HEK293 (cell line): ENCODE measurements at regions not wholly inside any gene's neighbourhood (a gene's known extent, or its start where the extent isn't known, plus 50 kb on each side); places are given as distances from the start of the nearest gene placed in this dataset.

Experiments
- CTCF ChIA-PET: fragments of 350-600 bp; formaldehyde crosslinking; extraction: SDS; loops from one replicate; lab custom pipeline; 2021; ENCODE audit warnings: antibody characterized with exemption; lab: Yijun Ruan, JAX
- POLR2A ChIA-PET: fragments of 300-600 bp; formaldehyde crosslinking; extraction: SDS; loops from one replicate; lab custom pipeline; 2020; ENCODE audit warnings: antibody characterized with exemption, inconsistent platforms; lab: Yijun Ruan, JAX
- H3K27ac ChIP-seq: fragments of 200-500 bp; sonication (Bioruptor generic); 2 replicates; pipeline ENCODE4 v1.5.1; 2014; ENCODE audit warnings: low read depth, low read length, control low read depth, inconsistent platforms; ENCODE audit errors: extremely low read depth
- H3K36me3 ChIP-seq, 2 experiments: fragments of 200-500 bp in 1 of 2; sonication (Bioruptor generic) in 1 of 2; 1 replicate in 1 of 2; 2 replicates in 1 of 2; pipeline ENCODE4 v1.5.1; 2014 to 2017; ENCODE audit warnings: inconsistent platforms in 2 of 2, low read length in 2 of 2; ENCODE audit not compliant: control insufficient read depth in 2 of 2, insufficient read depth in 1 of 2
- H3K4me1 ChIP-seq: fragments of 200-500 bp; sonication (Bioruptor generic); 2 replicates; pipeline ENCODE4 v1.5.1; 2014; ENCODE audit warnings: mild to moderate bottlenecking, low read length, inconsistent platforms; ENCODE audit not compliant: control insufficient read depth, insufficient read depth
- H3K4me3 ChIP-seq: 2 replicates; pipeline ENCODE4 v1.5.1; 2011; ENCODE audit warnings: low read depth, mild to moderate bottlenecking, control low read depth, low read length, moderate library complexity
- H3K9me3 ChIP-seq: fragments of 200-500 bp; sonication (Bioruptor generic); 2 replicates; pipeline ENCODE4 v1.5.1; 2014; ENCODE audit warnings: low read depth, low read length, inconsistent platforms; ENCODE audit not compliant: control insufficient read depth, insufficient read depth
- BCL11A ChIP-seq: fragments of 450-650 bp; formaldehyde crosslinking; IDR thresholded peaks from 2 replicates; pipeline ENCODE4 v1.5.1; 2016; ENCODE audit warnings: low read depth, missing biosample characterization, missing genetic modification characterization
- HOXA7 ChIP-seq: sonication (generic); formaldehyde crosslinking; IDR thresholded peaks from 2 replicates; pipeline ENCODE4 v1.8.1; 2022; ENCODE audit warnings: missing genetic modification reagents, borderline replicate concordance
- PRDM10 ChIP-seq: fragments of 450-650 bp; formaldehyde crosslinking; IDR thresholded peaks from 2 replicates; pipeline ENCODE4 v1.5.1; 2016; ENCODE audit warnings: missing biosample characterization, missing genetic modification characterization
- SP2 ChIP-seq: fragments of 450-650 bp; formaldehyde crosslinking; IDR thresholded peaks from 2 replicates; pipeline ENCODE4 v1.5.1; 2016; ENCODE audit warnings: missing biosample characterization, missing genetic modification characterization
- ZBTB20 ChIP-seq: fragments of 450-650 bp; formaldehyde crosslinking; IDR thresholded peaks from 2 replicates; pipeline ENCODE4 v1.5.1; 2016; ENCODE audit warnings: missing biosample characterization, missing genetic modification characterization
- ZBTB6 ChIP-seq: fragments of 450-650 bp; formaldehyde crosslinking; IDR thresholded peaks from 2 replicates; pipeline ENCODE4 v1.5.1; 2017; ENCODE audit warnings: missing biosample characterization, missing genetic modification characterization
- ZBTB7A ChIP-seq: fragments of 450-650 bp; formaldehyde crosslinking; IDR thresholded peaks from 2 replicates; pipeline ENCODE4 v1.5.1; 2016; ENCODE audit warnings: low read depth, missing biosample characterization, missing genetic modification characterization
- ZFP69B ChIP-seq: fragments of 450-650 bp; formaldehyde crosslinking; IDR thresholded peaks from 2 replicates; pipeline ENCODE4 v1.5.1; 2016; ENCODE audit warnings: missing biosample characterization, missing genetic modification characterization
- ZIC2 ChIP-seq: fragments of 450-650 bp; formaldehyde crosslinking; IDR thresholded peaks from 2 replicates; pipeline ENCODE4 v1.5.1; 2016; ENCODE audit warnings: missing biosample characterization, missing genetic modification characterization
- ZNF112 ChIP-seq: fragments of 450-650 bp; formaldehyde crosslinking; IDR thresholded peaks from 2 replicates; pipeline ENCODE4 v1.5.0; 2017; ENCODE audit warnings: missing biosample characterization, missing genetic modification characterization
- ZNF155 ChIP-seq: fragments of 450-650 bp; formaldehyde crosslinking; IDR thresholded peaks from 2 replicates; pipeline ENCODE4 v1.5.1; 2016; ENCODE audit warnings: missing biosample characterization, missing genetic modification characterization
- ZNF18 ChIP-seq: fragments of 450-650 bp; formaldehyde crosslinking; IDR thresholded peaks from 2 replicates; pipeline ENCODE4 v1.5.1; 2016; ENCODE audit warnings: missing biosample characterization, missing genetic modification characterization
- ZNF202 ChIP-seq: fragments of 450-650 bp; formaldehyde crosslinking; IDR thresholded peaks from 2 replicates; pipeline ENCODE4 v1.5.1; 2016; ENCODE audit warnings: missing biosample characterization, missing genetic modification characterization, borderline replicate concordance
- ZNF274 ChIP-seq, 2 experiments: fragments of 200-500 bp in 1 of 2; fragments of 450-650 bp in 1 of 2; sonication (Bioruptor generic) in 1 of 2; formaldehyde crosslinking in 1 of 2; IDR thresholded peaks; 2 replicates each; pipeline versions ENCODE4 v1.5.1 to v1.6.1; 2014 to 2016; ENCODE audit warnings: borderline replicate concordance in 1 of 2, inconsistent platforms in 1 of 2, low read length in 1 of 2, missing biosample characterization in 1 of 2, missing genetic modification characterization in 1 of 2
- ZNF311 ChIP-seq: fragments of 450-650 bp; formaldehyde crosslinking; IDR thresholded peaks from 2 replicates; pipeline ENCODE4 v1.5.1; 2017; ENCODE audit warnings: missing biosample characterization, missing genetic modification characterization, borderline replicate concordance
- ZNF404 ChIP-seq: fragments of 450-650 bp; formaldehyde crosslinking; IDR thresholded peaks from 2 replicates; pipeline ENCODE4 v1.5.1; 2017; ENCODE audit warnings: missing biosample characterization, missing genetic modification characterization
- ZNF449 ChIP-seq: fragments of 450-650 bp; formaldehyde crosslinking; IDR thresholded peaks from 2 replicates; pipeline ENCODE4 v1.5.1; 2017; ENCODE audit warnings: missing biosample characterization, mild to moderate bottlenecking, missing genetic modification characterization, moderate library complexity
- ZNF501 ChIP-seq: fragments of 450-650 bp; formaldehyde crosslinking; IDR thresholded peaks from 2 replicates; pipeline ENCODE4 v1.5.1; 2016; ENCODE audit warnings: missing biosample characterization, missing genetic modification characterization
- ZNF555 ChIP-seq: fragments of 450-650 bp; formaldehyde crosslinking; conservative IDR thresholded peaks from 2 replicates; pipeline ENCODE4 v1.5.1; 2017; ENCODE audit warnings: missing biosample characterization, mild to moderate bottlenecking, missing genetic modification characterization, inconsistent platforms
- ZNF600 ChIP-seq: fragments of 450-650 bp; formaldehyde crosslinking; IDR thresholded peaks from 2 replicates; pipeline ENCODE4 v1.5.1; 2016; ENCODE audit warnings: missing biosample characterization, missing genetic modification characterization
- ZNF610 ChIP-seq: fragments of 450-650 bp; formaldehyde crosslinking; IDR thresholded peaks from 2 replicates; pipeline ENCODE4 v1.5.1; 2016; ENCODE audit warnings: missing biosample characterization, missing genetic modification characterization, borderline replicate concordance
- ZNF624 ChIP-seq: fragments of 450-650 bp; formaldehyde crosslinking; IDR thresholded peaks from 2 replicates; pipeline ENCODE4 v1.5.1; 2017; ENCODE audit warnings: missing biosample characterization, missing genetic modification characterization
- ZNF629 ChIP-seq: fragments of 450-650 bp; formaldehyde crosslinking; IDR thresholded peaks from 2 replicates; pipeline ENCODE4 v1.5.1; 2017; ENCODE audit warnings: missing biosample characterization, missing genetic modification characterization
- ZNF76 ChIP-seq: fragments of 450-650 bp; formaldehyde crosslinking; IDR thresholded peaks from 2 replicates; pipeline ENCODE4; 2016; ENCODE audit warnings: low read depth, missing biosample characterization, missing genetic modification characterization, borderline replicate concordance
- ZNF776 ChIP-seq: fragments of 450-650 bp; formaldehyde crosslinking; IDR thresholded peaks from 2 replicates; pipeline ENCODE4 v1.5.0; 2017; ENCODE audit warnings: missing biosample characterization, missing genetic modification characterization, borderline replicate concordance

- Histone ChIP-seq H3K27ac (no peak overlapping the region), H3K4me3 (no peak overlapping the region), H3K4me1 (no peaks in the 10 kb centered on the region), H3K9me3 (no peaks in the 10 kb centered on the region), H3K36me3 (no peaks in the 10 kb centered on the region)
- ChIA-PET CTCF (interaction anchor here (0.6 to 2.0 kb wide), 9 partner anchors 9 to 449 kb away, joined by 3 to 12 read pairs (median 4); no protein-coding TSS in a partner anchor), POLR2A (no interaction called here)
- TF ChIP-seq ZNF629 (tag by site-specific recombination) (no peak), ZNF501 (tag by site-specific recombination) (no peak), ZBTB20 (tag by site-specific recombination) (no peak), ZIC2 (tag by site-specific recombination) (no peak), ZNF624 (tag by site-specific recombination) (no peak)
These were observed 309.6 kb downstream of the SOCS6 start for GRCh38 chr18:70598406-70598805.

- no peaks in the 10 kb centered on the region for H3K9me3 ChIP-seq
- CTCF ChIA-PET, result interaction anchor here (0.7 kb wide), 1 partner anchor 10 kb away, joined by 3 read pairs; no protein-coding TSS in a partner anchor
- H3K36me3 ChIP-seq, result no peaks in the 10 kb centered on the region
- no peak overlapping the region for H3K27ac ChIP-seq
- H3K4me1 ChIP-seq, result no peaks in the 10 kb centered on the region
- no peak overlapping the region for H3K4me3 ChIP-seq
- TF ChIP-seq ZNF18, result no peak
- TF ChIP-seq ZIC2 (tag by site-specific recombination), result no peak
- TF ChIP-seq ZNF555 (tag by site-specific recombination), result no peak
- no peak for TF ChIP-seq ZNF600 (tag by site-specific recombination)
- no peak for TF ChIP-seq ZNF449
- TF ChIP-seq ZNF776 (tag by site-specific recombination), result no peak
- TF ChIP-seq SP2 (tag by site-specific recombination), result no peak
- no peak for TF ChIP-seq HOXA7
- no peak for TF ChIP-seq ZBTB7A (tag by site-specific recombination)
- TF ChIP-seq ZBTB6, result no peak
- TF ChIP-seq ZNF76 (tag by site-specific recombination), result no peak
- no peak for TF ChIP-seq ZNF274 (IDR thresholded peaks at IDR 0.05; ENCODE audit: low read length)
- TF ChIP-seq ZNF274 (tag by site-specific recombination; IDR thresholded peaks at IDR 0.05; ENCODE audit: borderline replicate concordance), result no peak
- TF ChIP-seq, all 188 proteins: peak for 0
- POLR2A ChIA-PET, result no interaction called here
These were observed 294.1 kb downstream of the SOCS6 start for GRCh38 chr18:70582981-70583380.

GRCh38 chr18:70578480-70578879 lies 289.6 kb downstream of the SOCS6 start:
- Histone ChIP-seq H3K4me1 (no peaks in the 10 kb centered on the region), H3K27ac (no peak overlapping the region), H3K36me3 (no peaks in the 10 kb centered on the region), H3K9me3 (no peaks in the 10 kb centered on the region), H3K4me3 (no peak overlapping the region)
- ChIA-PET POLR2A (no interaction called here), CTCF (interaction anchor here (0.6 to 1.9 kb wide), 8 partner anchors 9 to 941 kb away, joined by 3 to 5 read pairs (median 3); no protein-coding TSS in a partner anchor)
- TF ChIP-seq ZBTB20 (tag by site-specific recombination), result no peak
- TF ChIP-seq ZNF202 (tag by site-specific recombination), result no peak
- no peak for TF ChIP-seq BCL11A (tag by site-specific recombination)
- TF ChIP-seq ZNF404 (tag by site-specific recombination), result no peak
- no peak for TF ChIP-seq ZNF155 (tag by site-specific recombination)
- no peak for TF ChIP-seq ZNF112 (tag by site-specific recombination)
- TF ChIP-seq PRDM10 (tag by site-specific recombination), result no peak
- TF ChIP-seq ZFP69B (tag by site-specific recombination), result no peak
- TF ChIP-seq ZNF311 (tag by site-specific recombination), result no peak
- TF ChIP-seq ZNF610 (tag by site-specific recombination), result no peak
